Smooth muscle cell (in vitro differentiated cells): ENCODE measurements at regions not wholly inside any gene's neighbourhood (a gene's known extent, or its start where the extent isn't known, plus 50 kb on each side); places are given as distances from the start of the nearest gene placed in this dataset.

Experiments
- DNase-seq: peaks from one replicate; lab custom pipeline; 2025; ENCODE audit not compliant: unreplicated experiment; lab: John Stamatoyannopoulos, UW
- H2AFZ ChIP-seq: fragments of 200-600 bp; sonication (generic); 2 replicates; pipeline ENCODE4 v1.6.0; 2016; ENCODE audit warnings: antibody characterized with exemption, low read depth, mild to moderate bottlenecking
- H3F3A ChIP-seq: fragments of 200-600 bp; sonication (generic); 2 replicates; pipeline ENCODE4 v1.6.0; 2017; ENCODE audit warnings: antibody characterized with exemption, low read depth
- H3K27ac ChIP-seq: fragments of 200-600 bp; sonication (generic); 2 replicates; pipeline ENCODE4 v1.5.1; 2016; ENCODE audit warnings: low read depth, mild to moderate bottlenecking
- H3K27me3 ChIP-seq: fragments of 200-600 bp; sonication (generic); 2 replicates; pipeline ENCODE4 v1.6.1; 2016; ENCODE audit warnings: low read depth, mild to moderate bottlenecking
- H3K36me3 ChIP-seq: fragments of 200-600 bp; sonication (generic); 2 replicates; pipeline ENCODE4 v1.5.1; 2016; ENCODE audit warnings: low read depth
- H3K4me1 ChIP-seq: fragments of 200-600 bp; sonication (generic); 2 replicates; pipeline ENCODE4 v1.5.1; 2016; ENCODE audit warnings: low read depth
- H3K4me2 ChIP-seq: fragments of 200-600 bp; sonication (generic); 2 replicates; pipeline ENCODE4 v1.6.0; 2016; ENCODE audit warnings: mild to moderate bottlenecking
- H3K4me3 ChIP-seq: fragments of 200-600 bp; sonication (generic); 2 replicates; pipeline ENCODE4 v1.5.1; 2016; ENCODE audit warnings: mild to moderate bottlenecking
- H3K79me2 ChIP-seq: fragments of 200-600 bp; sonication (generic); 2 replicates; pipeline ENCODE4 v1.6.0; 2016; ENCODE audit warnings: low read depth, mild to moderate bottlenecking
- H3K9ac ChIP-seq: fragments of 200-600 bp; sonication (generic); 2 replicates; pipeline ENCODE4 v1.6.0; 2016; ENCODE audit warnings: low read depth
- H3K9me3 ChIP-seq: fragments of 200-600 bp; sonication (generic); replicated peaks from 2 replicates; pipeline ENCODE4 v1.5.1; 2016; ENCODE audit warnings: low read depth
- H4K20me1 ChIP-seq: fragments of 200-600 bp; sonication (generic); 2 replicates; pipeline ENCODE4 v1.6.0; 2016; ENCODE audit warnings: low read depth
- WGBS: methylation state at CpG from one replicate; pipeline ENCODE4 v1.1.7; 2016; ENCODE audit warnings: low lambda C conversion rate; 5-methylcytosine and 5-hydroxymethylcytosine counted together
- TF ChIP-seq, protein P1 (sequence below): fragments of 200-600 bp; sonication (generic); IDR thresholded peaks from 2 replicates; pipeline ENCODE4 v1.5.1; 2017; ENCODE audit warnings: borderline replicate concordance, mild to moderate bottlenecking, antibody characterized with exemption; ENCODE audit not compliant: insufficient read depth, poor library complexity, severe bottlenecking

DNA sequence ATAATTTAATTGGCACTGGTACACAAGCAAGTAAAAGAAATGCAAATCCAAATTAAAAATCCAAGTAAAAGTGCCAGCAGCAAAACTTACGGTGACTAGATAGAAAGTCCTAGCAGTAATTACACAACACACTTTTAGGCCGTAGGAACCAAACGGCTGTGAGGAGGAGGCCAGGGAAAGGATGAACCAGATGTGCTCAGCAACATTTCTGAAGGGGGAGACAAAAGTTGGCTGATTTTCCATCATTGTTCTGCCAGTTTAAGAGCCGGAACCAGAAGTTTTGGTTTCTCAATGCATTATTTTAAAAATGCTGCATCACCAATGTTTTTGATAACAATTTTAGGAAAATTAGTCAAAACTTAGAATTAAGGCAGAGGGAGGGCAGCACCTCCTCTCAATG is 68.7 kb upstream of the ENPP6 start:
- no peaks in the 10 kb centered on the region for H3K4me1 ChIP-seq
- no peaks in the 10 kb centered on the region for H3K9me3 ChIP-seq
- H3K36me3 ChIP-seq = no peaks in the 10 kb centered on the region
- no peak overlapping the region for H3K4me3 ChIP-seq
- no peak overlapping the region for H3K27ac ChIP-seq
- H2AFZ ChIP-seq = no peak overlapping the region
- no peak overlapping the region for H3K4me2 ChIP-seq
- H3F3A ChIP-seq = no peaks in the 10 kb centered on the region
- TF ChIP-seq, protein P1, sequence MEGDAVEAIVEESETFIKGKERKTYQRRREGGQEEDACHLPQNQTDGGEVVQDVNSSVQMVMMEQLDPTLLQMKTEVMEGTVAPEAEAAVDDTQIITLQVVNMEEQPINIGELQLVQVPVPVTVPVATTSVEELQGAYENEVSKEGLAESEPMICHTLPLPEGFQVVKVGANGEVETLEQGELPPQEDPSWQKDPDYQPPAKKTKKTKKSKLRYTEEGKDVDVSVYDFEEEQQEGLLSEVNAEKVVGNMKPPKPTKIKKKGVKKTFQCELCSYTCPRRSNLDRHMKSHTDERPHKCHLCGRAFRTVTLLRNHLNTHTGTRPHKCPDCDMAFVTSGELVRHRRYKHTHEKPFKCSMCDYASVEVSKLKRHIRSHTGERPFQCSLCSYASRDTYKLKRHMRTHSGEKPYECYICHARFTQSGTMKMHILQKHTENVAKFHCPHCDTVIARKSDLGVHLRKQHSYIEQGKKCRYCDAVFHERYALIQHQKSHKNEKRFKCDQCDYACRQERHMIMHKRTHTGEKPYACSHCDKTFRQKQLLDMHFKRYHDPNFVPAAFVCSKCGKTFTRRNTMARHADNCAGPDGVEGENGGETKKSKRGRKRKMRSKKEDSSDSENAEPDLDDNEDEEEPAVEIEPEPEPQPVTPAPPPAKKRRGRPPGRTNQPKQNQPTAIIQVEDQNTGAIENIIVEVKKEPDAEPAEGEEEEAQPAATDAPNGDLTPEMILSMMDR = no peak
- H3K9ac ChIP-seq = no peak overlapping the region
- no peaks in the 10 kb centered on the region for H3K79me2 ChIP-seq
- no peak for DNase-seq
- 61% methylated on average over 4 of the region's 4 CpGs for WGBS
- H4K20me1 ChIP-seq = no peaks in the 10 kb centered on the region
- no peaks in the 10 kb centered on the region for H3K27me3 ChIP-seq

DNA sequence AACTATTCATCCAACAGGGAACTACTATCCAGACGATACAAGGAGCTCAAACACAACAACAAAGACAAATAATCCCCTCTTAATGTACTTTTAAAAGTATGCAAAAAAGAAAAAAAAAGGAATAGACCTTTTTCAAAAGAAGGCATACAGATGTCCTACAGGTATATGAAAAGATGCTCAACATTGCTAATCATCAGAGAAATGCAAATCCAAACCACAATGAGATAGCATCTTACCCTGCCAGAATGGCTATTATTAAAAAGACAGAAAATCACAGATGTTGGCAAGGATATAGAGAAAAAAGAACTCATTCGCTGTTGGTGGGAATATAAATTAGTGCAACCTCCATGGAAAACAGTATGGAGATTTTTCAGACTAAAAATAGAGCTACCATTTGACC is 67.1 kb upstream of the ENPP6 start:
- Histone ChIP-seq H3K27ac (no peak overlapping the region), H2AFZ (no peak overlapping the region), H3K4me2 (no peak overlapping the region), H3K27me3 (no peaks in the 10 kb centered on the region), H3F3A (no peaks in the 10 kb centered on the region), H3K79me2 (no peaks in the 10 kb centered on the region), H3K4me3 (no peak overlapping the region), H3K4me1 (no peaks in the 10 kb centered on the region), H4K20me1 (no peaks in the 10 kb centered on the region), H3K9ac (no peak overlapping the region), H3K9me3 (no peaks in the 10 kb centered on the region), H3K36me3 (no peaks in the 10 kb centered on the region)
- WGBS = 82% methylated on average over 2 of the region's 2 CpGs
- TF ChIP-seq, protein P1 = no peak
- no peak for DNase-seq

DNA sequence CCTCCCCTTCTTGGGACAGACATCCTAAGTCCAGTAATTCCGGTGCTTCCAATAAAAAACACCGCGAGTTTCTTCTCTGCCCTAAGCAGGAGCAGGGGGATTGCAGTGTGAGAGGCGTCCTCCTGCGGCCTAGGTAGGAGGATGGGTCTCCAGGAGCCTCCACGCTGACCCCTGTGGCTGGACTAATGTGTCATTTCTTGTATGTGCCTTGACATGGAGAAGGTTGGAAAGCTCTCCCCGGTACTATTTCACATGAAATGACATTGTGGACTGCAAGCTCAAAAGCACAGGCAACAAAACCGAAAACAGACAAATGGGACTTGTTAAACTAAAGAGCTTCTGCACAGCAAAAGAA is 66.6 kb upstream of the ENPP6 start:
- no peaks in the 10 kb centered on the region for H3K9me3 ChIP-seq
- H3K9ac ChIP-seq = no peak overlapping the region
- H3F3A ChIP-seq = no peaks in the 10 kb centered on the region
- no peak overlapping the region for H3K4me3 ChIP-seq
- H2AFZ ChIP-seq = no peak overlapping the region
- no peak for DNase-seq
- H3K27me3 ChIP-seq = no peaks in the 10 kb centered on the region
- no peaks in the 10 kb centered on the region for H3K79me2 ChIP-seq
- H3K4me2 ChIP-seq = no peak overlapping the region
- H3K27ac ChIP-seq = no peak overlapping the region
- no peaks in the 10 kb centered on the region for H3K4me1 ChIP-seq
- 79% methylated on average over 8 of the region's 8 CpGs for WGBS
- no peaks in the 10 kb centered on the region for H4K20me1 ChIP-seq
- TF ChIP-seq, protein P1 = no peak
- no peaks in the 10 kb centered on the region for H3K36me3 ChIP-seq

DNA sequence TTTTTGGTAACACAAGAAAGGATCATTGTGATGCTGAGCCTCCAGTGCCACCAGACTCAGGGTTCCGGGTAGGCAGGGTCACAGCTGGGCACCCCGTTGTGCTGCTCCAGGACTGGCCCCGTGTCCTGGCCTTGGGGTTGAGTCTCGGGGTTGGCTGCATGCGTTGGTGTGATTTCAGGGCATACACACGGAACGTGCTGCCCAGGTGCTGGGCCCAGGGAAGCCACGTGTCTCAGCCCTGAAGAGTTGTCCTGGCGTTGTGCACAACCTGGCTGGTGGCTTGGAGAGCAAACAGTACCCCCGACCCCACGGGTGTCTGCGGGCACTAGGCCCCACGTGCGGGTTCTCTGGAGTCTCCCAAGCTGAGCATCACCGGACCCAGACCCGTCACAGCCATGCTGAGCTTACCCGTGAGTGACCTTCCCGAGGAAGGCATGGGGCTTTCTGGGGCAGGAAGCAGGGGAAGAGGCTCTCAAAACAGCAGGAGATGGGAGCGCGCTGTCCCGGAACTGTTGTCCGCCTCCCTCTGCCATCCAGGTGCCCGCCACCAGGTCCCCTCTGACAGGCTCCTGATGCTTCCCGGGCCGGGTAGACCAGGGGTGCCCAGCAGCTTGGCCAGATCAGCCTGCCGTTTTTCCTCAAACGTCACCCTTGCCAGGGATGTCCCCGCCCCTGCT is 66.1 kb upstream of the ENPP6 start:
- DNase-seq = no peak
- H3K27ac ChIP-seq = no peak overlapping the region
- no peaks in the 10 kb centered on the region for H3K79me2 ChIP-seq
- H3K9ac ChIP-seq = no peak overlapping the region
- H3K36me3 ChIP-seq = no peaks in the 10 kb centered on the region
- H2AFZ ChIP-seq = no peak overlapping the region
- no peak overlapping the region for H3K4me3 ChIP-seq
- no peaks in the 10 kb centered on the region for H3F3A ChIP-seq
- H4K20me1 ChIP-seq = no peaks in the 10 kb centered on the region
- 94% methylated on average over 28 of the region's 28 CpGs for WGBS
- no peaks in the 10 kb centered on the region for H3K4me1 ChIP-seq
- H3K27me3 ChIP-seq = no peaks in the 10 kb centered on the region
- no peak overlapping the region for H3K4me2 ChIP-seq
- TF ChIP-seq, protein P1 = no peak
- H3K9me3 ChIP-seq = no peaks in the 10 kb centered on the region
